Left kidney (tissue), 1 donor: ENCODE measurements at regions not wholly inside any gene's neighbourhood (a gene's known extent, or its start where the extent isn't known, plus 50 kb on each side); places are given as distances from the start of the nearest gene placed in this dataset.

Source experiments
- DNase-seq: peaks from one replicate; pipeline ENCODE4 v3.0.0-alpha.2; 2013

- no peak for DNase-seq
Measured at GRCh38 chr13:74230984-74231501, 96.8 kb upstream of the KLF12 start.

GRCh38 chr13:74229242-74229641, 95.0 kb upstream of the KLF12 start:
- DNase-seq = no peak

- no peak for DNase-seq
Measured at GRCh38 chr13:74227476-74228158, 93.4 kb upstream of the KLF12 start.

- DNase-seq = no peak
Measured at GRCh38 chr13:74226791-74227475, 92.7 kb upstream of the KLF12 start.

- DNase-seq = no peak
Measured at GRCh38 chr13:74221752-74222151, 87.5 kb upstream of the KLF12 start.

GRCh38 chr13:74219566-74219965, 85.4 kb upstream of the KLF12 start:
- DNase-seq = no peak

GRCh38 chr13:74218291-74218690, 84.1 kb upstream of the KLF12 start:
- no peak for DNase-seq

GRCh38 chr13:74217811-74218210, 83.6 kb upstream of the KLF12 start:
- no peak for DNase-seq

GRCh38 chr13:74215420-74215819, 81.2 kb upstream of the KLF12 start:
- no peak for DNase-seq

- DNase-seq = no peak
Measured at GRCh38 chr13:74214321-74214720, 80.1 kb upstream of the KLF12 start.

- DNase-seq = no peak
Measured at GRCh38 chr13:74210693-74211393, 76.6 kb upstream of the KLF12 start.

- no peak for DNase-seq
Measured at GRCh38 chr13:74206855-74207254, 72.7 kb upstream of the KLF12 start.

- DNase-seq = no peak
Measured at GRCh38 chr13:74206061-74206561, 71.9 kb upstream of the KLF12 start.

GRCh38 chr13:74205313-74205690, 71.1 kb upstream of the KLF12 start:
- DNase-seq = no peak

- no peak for DNase-seq
Measured at GRCh38 chr13:74204602-74205312, 70.6 kb upstream of the KLF12 start.

GRCh38 chr13:74203576-74203975, 69.4 kb upstream of the KLF12 start:
- DNase-seq = no peak

GRCh38 chr13:74202129-74202813, 68.1 kb upstream of the KLF12 start:
- DNase-seq = no peak

GRCh38 chr13:74201530-74201929, 67.3 kb upstream of the KLF12 start:
- DNase-seq = no peak

- no peak for DNase-seq
Measured at GRCh38 chr13:74200081-74200480, 65.9 kb upstream of the KLF12 start.

- DNase-seq = no peak
Measured at GRCh38 chr13:74197677-74198429, 63.6 kb upstream of the KLF12 start.

GRCh38 chr13:74194846-74195245, 60.6 kb upstream of the KLF12 start:
- no peak for DNase-seq
